K562 (cell line): ENCODE measurements at regions not wholly inside any gene's neighbourhood (a gene's known extent, or its start where the extent isn't known, plus 50 kb on each side); places are given as distances from the start of the nearest gene placed in this dataset.
A peak's percentile ranks its signal among the peaks of the same experiment; 100 is the strongest.

Source experiments
- ATAC-seq: fragments of 200-7000 bp; cut with Tn5 transposase; 3 replicates; pipeline ENCODE4 v1.9.1; 2020; ENCODE audit warnings: moderate library complexity
- BruUV-seq: library from RNA; stranded (reverse); fragments of 400-500 nt; replicated peaks from 2 replicates; lab custom pipeline; 2021; lab: Mats Ljungman, UMichigan
- CTCF ChIA-PET: fragments of 300-600 bp; formaldehyde crosslinking; extraction: SDS; loops from one replicate; lab custom pipeline; 2021; ENCODE audit warnings: low intra/inter-chr PET ratio; lab: Yijun Ruan, JAX
- POLR2A ChIA-PET: fragments of 300-600, 350-650 bp; sonication (Branson Sonifier 250); formaldehyde crosslinking; extraction: SDS; loops from one replicate; lab custom pipeline; 2021; ENCODE audit warnings: antibody characterized with exemption, inconsistent platforms; lab: Yijun Ruan, JAX
- DNase-seq, 4 experiments: peaks; one replicate each; pipeline versions ENCODE4 v3.0.0 to v3.0.0-alpha.2; 2011 to 2018; ENCODE audit warnings: low spot score in 3 of 4, mixed read lengths in 3 of 4; ENCODE audit errors: extremely low read depth in 1 of 4
- FAIRE-seq: peaks from 2 replicates; lab custom pipeline; 2011; peaks lifted over from hg19 to GRCh38; lab: Jason Lieb, UNC
- H2AFZ ChIP-seq: 2 replicates; pipeline ENCODE4 v1.6.0; 2011; ENCODE audit warnings: low read depth, low read length, control low read depth, inconsistent platforms
- H3K27ac ChIP-seq: fragments of 200-600 bp; 3 replicates; pipeline ENCODE4 v1.8.0; 2011; ENCODE audit warnings: low read depth, mild to moderate bottlenecking, control low read depth, inconsistent platforms, low read length, moderate library complexity, mixed read lengths; ENCODE audit errors: extremely low read depth
- H3K27me3 ChIP-seq, 2 experiments: fragments of 300-600 bp in 1 of 2; 2 replicates in 1 of 2; 3 replicates in 1 of 2; pipeline versions ENCODE4 v1.6.0 to v1.8.0; 2011; ENCODE audit warnings: inconsistent platforms in 2 of 2, low read length in 2 of 2, mild to moderate bottlenecking in 1 of 2, mixed read lengths in 1 of 2, moderate library complexity in 1 of 2; ENCODE audit not compliant: control insufficient read depth in 2 of 2, insufficient read depth in 2 of 2
- H3K36me3 ChIP-seq: fragments of 300-600 bp; 3 replicates; pipeline ENCODE4 v1.8.0; 2011; ENCODE audit warnings: mild to moderate bottlenecking, low read length, inconsistent platforms; ENCODE audit not compliant: control insufficient read depth, insufficient read depth
- H3K4me1 ChIP-seq, 2 experiments: fragments of 200-600 bp in 1 of 2; replicated peaks in 1 of 2; 2 replicates in 1 of 2; 3 replicates in 1 of 2; pipeline versions ENCODE4 v1.5.1 to v1.8.0; 2011; ENCODE audit warnings: inconsistent platforms in 2 of 2, low read length in 2 of 2, mild to moderate bottlenecking in 1 of 2, mixed read lengths in 1 of 2, moderate library complexity in 1 of 2; ENCODE audit not compliant: control insufficient read depth in 2 of 2, insufficient read depth in 2 of 2
- H3K4me2 ChIP-seq: 2 replicates; pipeline ENCODE4 v1.6.1; 2011; ENCODE audit warnings: low read length, control low read depth, inconsistent platforms, mixed read lengths; ENCODE audit not compliant: insufficient read depth
- H3K4me3 ChIP-seq: fragments of 200-600 bp; sonication (generic), shearing (Covaris generic); 2 replicates; pipeline ENCODE4 v1.5.1; 2016; ENCODE audit warnings: control low read depth, inconsistent platforms
- H3K79me2 ChIP-seq: fragments of 200-600 bp; 3 replicates; pipeline ENCODE4 v1.8.0; 2011; ENCODE audit warnings: low read length, inconsistent platforms; ENCODE audit not compliant: control insufficient read depth, insufficient read depth
- H3K9ac ChIP-seq, 2 experiments: 2 replicates each; pipeline versions ENCODE4 v1.6.0 to v1.6.1; 2011; ENCODE audit warnings: low read depth in 2 of 2, low read length in 2 of 2, control low read depth in 1 of 2, inconsistent platforms in 1 of 2, mild to moderate bottlenecking in 1 of 2, mixed read lengths in 1 of 2; ENCODE audit not compliant: insufficient read depth in 1 of 2
- H3K9me1 ChIP-seq: one replicate; pipeline ENCODE4 v1.6.0; 2011; ENCODE audit warnings: inconsistent platforms, mild to moderate bottlenecking, low read length, moderate library complexity; ENCODE audit not compliant: control insufficient read depth, insufficient read depth
- H3K9me3 ChIP-seq: replicated peaks from 2 replicates; pipeline ENCODE4 v1.5.1; 2011; ENCODE audit warnings: low read depth, low read length, inconsistent platforms; ENCODE audit not compliant: control insufficient read depth, insufficient read depth
- H4K20me1 ChIP-seq: replicated peaks from 2 replicates; pipeline ENCODE4 v1.6.1; 2011; ENCODE audit warnings: low read length, inconsistent platforms, mixed read lengths; ENCODE audit not compliant: control insufficient read depth, insufficient read depth
- KHSRP ChIP-seq: fragments of 450-650 bp; IDR thresholded peaks from 2 replicates; pipeline ENCODE4 v1.6.1; 2017
- SMAD2 ChIP-seq: fragments of 150-350 bp; IDR thresholded peaks from 2 replicates; pipeline ENCODE4 v1.6.1; 2014; ENCODE audit warnings: low read depth, mild to moderate bottlenecking, low read length
- TAL1 ChIP-seq: fragments of 450-650 bp; IDR thresholded peaks from 2 replicates; pipeline ENCODE4 v1.6.1; 2016; ENCODE audit warnings: mild to moderate bottlenecking
- WGBS: fragments of 100-300 bp; shearing (Covaris generic); methylation state at CpG from one replicate; pipeline ENCODE4 v1.1.6; 2016; ENCODE audit warnings: low coverage, mixed read lengths; ENCODE audit not compliant: insufficient coverage; ENCODE audit errors: missing lambda C conversion rate; 5-methylcytosine and 5-hydroxymethylcytosine counted together
- in situ Hi-C: fragments of 300-500 bp; cut with MboI; formaldehyde crosslinking; loops from 4 replicates; pipeline ENCODE4 v1.15.0; 2018; ENCODE audit warnings: inconsistent platforms, mixed read lengths
- intact Hi-C: fragments of 100-400 bp; cut with micrococcal nuclease; formaldehyde crosslinking; loops from 2 replicates; pipeline ENCODE4 v1.14.2; 2022
- TF ChIP-seq, protein P1 (sequence below): fragments of 250-450 bp; sonication (Bioruptor Pico); IDR thresholded peaks from 2 replicates; pipeline ENCODE4 v1.5.0; 2021; ENCODE audit warnings: mild to moderate bottlenecking, borderline replicate concordance

DNA sequence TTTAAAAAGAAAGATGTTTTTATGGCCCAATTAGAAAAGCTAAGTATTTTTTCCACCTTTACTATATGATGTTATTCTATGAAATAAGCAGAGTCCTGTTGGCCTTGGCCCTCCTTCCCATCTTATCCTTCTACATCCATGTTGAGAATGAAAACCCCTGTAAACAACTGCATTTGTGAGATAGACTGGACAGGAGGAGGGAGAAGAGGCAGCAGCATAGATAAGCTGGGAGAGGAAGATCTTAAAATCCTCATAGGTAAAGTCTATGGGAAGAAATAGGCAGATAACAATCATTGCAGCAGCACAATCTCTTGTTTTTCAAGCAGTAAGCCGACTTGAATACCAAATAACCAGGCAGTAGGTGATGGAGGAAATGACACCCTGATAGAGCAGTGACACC is 207.6 kb upstream of the PARD3B start (continued):
- TF ChIP-seq, protein P1, sequence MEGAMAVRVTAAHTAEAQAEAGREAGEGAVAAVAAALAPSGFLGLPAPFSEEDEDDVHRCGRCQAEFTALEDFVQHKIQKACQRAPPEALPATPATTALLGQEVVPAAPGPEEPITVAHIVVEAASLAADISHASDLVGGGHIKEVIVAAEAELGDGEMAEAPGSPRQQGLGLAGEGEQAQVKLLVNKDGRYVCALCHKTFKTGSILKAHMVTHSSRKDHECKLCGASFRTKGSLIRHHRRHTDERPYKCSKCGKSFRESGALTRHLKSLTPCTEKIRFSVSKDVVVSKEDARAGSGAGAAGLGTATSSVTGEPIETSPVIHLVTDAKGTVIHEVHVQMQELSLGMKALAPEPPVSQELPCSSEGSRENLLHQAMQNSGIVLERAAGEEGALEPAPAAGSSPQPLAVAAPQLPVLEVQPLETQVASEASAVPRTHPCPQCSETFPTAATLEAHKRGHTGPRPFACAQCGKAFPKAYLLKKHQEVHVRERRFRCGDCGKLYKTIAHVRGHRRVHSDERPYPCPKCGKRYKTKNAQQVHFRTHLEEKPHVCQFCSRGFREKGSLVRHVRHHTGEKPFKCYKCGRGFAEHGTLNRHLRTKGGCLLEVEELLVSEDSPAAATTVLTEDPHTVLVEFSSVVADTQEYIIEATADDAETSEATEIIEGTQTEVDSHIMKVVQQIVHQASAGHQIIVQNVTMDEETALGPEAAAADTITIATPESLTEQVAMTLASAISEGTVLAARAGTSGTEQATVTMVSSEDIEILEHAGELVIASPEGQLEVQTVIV (CRISPR knock-in tag) = no peak
- peak; percentile 57 for TF ChIP-seq TAL1
- TF ChIP-seq, all 486 proteins: peak for 6

DNA sequence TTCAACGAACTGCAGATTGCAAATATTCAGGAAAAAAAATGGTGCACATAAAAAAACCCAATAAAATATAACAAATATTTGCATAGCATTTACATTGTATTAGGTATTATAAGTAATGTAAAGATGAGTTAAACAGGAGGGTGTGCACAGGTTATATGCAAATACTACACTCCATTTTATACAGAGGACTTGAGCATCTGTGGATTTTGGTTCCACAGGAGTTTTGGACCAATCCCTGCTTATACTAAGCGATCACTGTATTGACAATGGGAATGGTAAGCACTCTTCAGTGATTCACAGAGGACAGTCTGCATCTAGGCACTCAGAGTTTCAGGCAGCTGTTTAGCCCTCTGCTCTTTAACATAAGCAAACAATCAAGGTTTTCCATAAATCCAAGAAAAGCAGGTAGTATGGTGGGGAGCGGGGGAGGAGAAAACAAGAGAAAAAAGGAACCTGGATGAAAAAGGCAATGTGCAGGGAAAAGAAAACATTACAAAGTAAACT is 206.0 kb upstream of the PARD3B start:
- ChIA-PET POLR2A (interaction anchor here (0.7 kb wide), 1 partner anchor 56 kb away, joined by 4 read pairs; no protein-coding TSS in a partner anchor), CTCF (no interaction called here)
- Histone ChIP-seq H3K27me3 (no peaks in the 10 kb centered on the region), H3K9me1 (no peaks in the 10 kb centered on the region), H3K4me3 (no peak overlapping the region), H4K20me1 (no peaks in the 10 kb centered on the region), H3K79me2 (no peaks in the 10 kb centered on the region), H3K36me3 (no peaks in the 10 kb centered on the region), H3K4me2 (no peak overlapping the region), H2AFZ (no peak overlapping the region), H3K9ac (no peak overlapping the region), H3K27ac (no peak overlapping the region), H3K4me1 (peaks cover 0 to 11% of the 10 kb centered on the region in 2 experiments; a peak in 3 of 5 replicates), H3K9me3 (no peaks in the 10 kb centered on the region)
- in situ Hi-C loops = no loop called here
- no peak for DNase-seq
- 45% methylated on average over 3 of the region's 3 CpGs for WGBS
- no peak for ATAC-seq
- no TSS peak for BruUV-seq
- intact Hi-C loops = no loop called here
- FAIRE-seq = no peak
- TF ChIP-seq SMAD2 (no peak), KHSRP (no peak)
